CD14-positive monocyte (primary cell): ENCODE measurements at regions not wholly inside any gene's neighbourhood (a gene's known extent, or its start where the extent isn't known, plus 50 kb on each side); places are given as distances from the start of the nearest gene placed in this dataset.

ENCODE experiments used
- DNase-seq, 3 donors: peaks; one replicate each; pipeline ENCODE4 v3.0.0-alpha.2; 2011 to 2022
- H2AFZ ChIP-seq: 2 replicates; pipeline ENCODE4 v1.6.0; 2012; ENCODE audit warnings: mild to moderate bottlenecking, low read depth, low read length, inconsistent platforms; ENCODE audit not compliant: insufficient read depth, poor library complexity, severe bottlenecking
- H3K27ac ChIP-seq, 2 donors: 1 replicate in 1 of 2; 2 replicates in 1 of 2; pipeline ENCODE4 v1.5.1; 2012 to 2013; ENCODE audit warnings: low read length in 2 of 2, control low read depth in 1 of 2, inconsistent platforms in 1 of 2, low read depth in 1 of 2, mild to moderate bottlenecking in 1 of 2
- H3K27me3 ChIP-seq, 2 donors: one replicate each; pipeline versions ENCODE4 v1.6.0 to v1.6.1; 2011 to 2013; ENCODE audit warnings: low read length in 2 of 2; ENCODE audit not compliant: control insufficient read depth in 2 of 2, insufficient read depth in 2 of 2
- H3K36me3 ChIP-seq, 2 donors: replicated peaks in 1 of 2; 1 replicate in 1 of 2; 2 replicates in 1 of 2; pipeline versions ENCODE4 v1.5.1 to v1.6.1; 2012 to 2013; ENCODE audit warnings: low read length in 2 of 2, control low read depth in 1 of 2, inconsistent platforms in 1 of 2, mild to moderate bottlenecking in 1 of 2; ENCODE audit not compliant: insufficient read depth in 2 of 2, control insufficient read depth in 1 of 2
- H3K4me1 ChIP-seq, 2 donors: 1 replicate in 1 of 2; 2 replicates in 1 of 2; pipeline versions ENCODE4 v1.5.1 to v1.6.1; 2012 to 2013; ENCODE audit warnings: low read length in 2 of 2, control low read depth in 1 of 2, inconsistent platforms in 1 of 2, mild to moderate bottlenecking in 1 of 2, moderate library complexity in 1 of 2; ENCODE audit not compliant: insufficient read depth in 2 of 2, control insufficient read depth in 1 of 2
- H3K4me2 ChIP-seq: replicated peaks from 2 replicates; pipeline ENCODE3; 2012; ENCODE audit warnings: low read length, moderate library complexity, mild to moderate bottlenecking; ENCODE audit not compliant: poor library complexity, severe bottlenecking; ENCODE audit errors: extremely low read depth
- H3K4me3 ChIP-seq, 3 experiments: fragments of 200-600 bp in 1 of 3; sonication (generic) in 1 of 3; replicated peaks in 1 of 3; 1 replicate in 2 of 3; 2 replicates in 1 of 3; pipeline ENCODE4 v1.5.1; 2011 to 2013; ENCODE audit warnings: low read length in 3 of 3, mild to moderate bottlenecking in 3 of 3, control low read depth in 2 of 3, low read depth in 2 of 3, inconsistent platforms in 1 of 3, moderate library complexity in 1 of 3
- H3K79me2 ChIP-seq: 2 replicates; pipeline ENCODE4 v1.6.0; 2012; ENCODE audit warnings: mild to moderate bottlenecking, control low read depth, inconsistent platforms, low read length, moderate library complexity; ENCODE audit not compliant: insufficient read depth
- H3K9ac ChIP-seq: 2 replicates; pipeline ENCODE4 v1.6.0; 2017; ENCODE audit warnings: low read length, mild to moderate bottlenecking; ENCODE audit not compliant: insufficient read depth, poor library complexity, severe bottlenecking
- H3K9me3 ChIP-seq, 2 donors: replicated peaks in 1 of 2; 1 replicate in 1 of 2; 2 replicates in 1 of 2; pipeline versions ENCODE4 v1.5.1 to v1.6.1; 2012 to 2013; ENCODE audit warnings: low read length in 2 of 2, control low read depth in 1 of 2; ENCODE audit not compliant: control insufficient read depth in 1 of 2, insufficient read depth in 1 of 2
- H4K20me1 ChIP-seq: 2 replicates; pipeline ENCODE4 v1.6.0; 2012; ENCODE audit warnings: mild to moderate bottlenecking, low read length, control low read depth, moderate library complexity; ENCODE audit not compliant: insufficient read depth
- H3K27ac Mint-ChIP-seq, 7 donors: one replicate each; pipeline ENCODE4 v1.8.0; 2020; ENCODE audit warnings: mild to moderate bottlenecking in 7 of 7, mixed read lengths in 7 of 7, moderate library complexity in 6 of 7, inconsistent platforms in 2 of 7
- H3K27me3 Mint-ChIP-seq, 3 donors: one replicate each; pipeline ENCODE4 v1.8.0; 2021 to 2022; ENCODE audit warnings: low read depth in 3 of 3, mild to moderate bottlenecking in 3 of 3, mixed read lengths in 3 of 3, moderate library complexity in 3 of 3, inconsistent platforms in 1 of 3
- H3K36me3 Mint-ChIP-seq, 2 donors: one replicate each; pipeline ENCODE4 v1.8.0; 2020; ENCODE audit warnings: mixed read lengths in 2 of 2, inconsistent platforms in 1 of 2, mild to moderate bottlenecking in 1 of 2
- H3K4me1 Mint-ChIP-seq: one replicate; pipeline ENCODE4 v1.8.0; 2020; ENCODE audit warnings: mild to moderate bottlenecking, mixed read lengths
- H3K4me3 Mint-ChIP-seq, 2 donors: one replicate each; pipeline ENCODE4 v1.8.0; 2020; ENCODE audit warnings: mild to moderate bottlenecking in 2 of 2, mixed read lengths in 2 of 2, moderate library complexity in 1 of 2
- H3K9me3 Mint-ChIP-seq, 7 donors: one replicate each; pipeline ENCODE4 v1.8.0; 2020 to 2022; ENCODE audit warnings: mixed read lengths in 7 of 7, mild to moderate bottlenecking in 6 of 7, moderate library complexity in 6 of 7, inconsistent platforms in 2 of 7
- CTCF ChIP-seq: fragments of 200-600 bp; IDR thresholded peaks from one replicate; pipeline ENCODE4 v1.8.0; 2022; ENCODE audit warnings: antibody characterized with exemption, mild to moderate bottlenecking
- WGBS: methylation state at CpG from one replicate; pipeline ENCODE4 v1.1.5; 2013; ENCODE audit warnings: missing lambda C conversion rate; ENCODE audit not compliant: insufficient coverage; 5-methylcytosine and 5-hydroxymethylcytosine counted together
- intact Hi-C, 2 donors: fragments of 100-400 bp; cut with micrococcal nuclease; formaldehyde crosslinking; loops; one replicate each; pipeline versions ENCODE4 v1.15.0 to v1.15.1; 2023

GRCh38 chr3:139128803-139129202, 84.1 kb upstream of the PRR23C start:
- H3K4me3 Mint-ChIP-seq: no peak overlapping the region
- no peaks in the 10 kb centered on the region for H3K36me3 Mint-ChIP-seq
- Histone ChIP-seq H4K20me1 (no peaks in the 10 kb centered on the region), H3K4me1 (no peaks in the 10 kb centered on the region), H3K79me2 (no peaks in the 10 kb centered on the region), H3K9me3 (no peaks in the 10 kb centered on the region), H3K4me3 (no peak overlapping the region), H3K36me3 (no peaks in the 10 kb centered on the region), H3K9ac (no peak overlapping the region), H2AFZ (no peak overlapping the region), H3K27ac (no peak overlapping the region), H3K4me2 (no peak overlapping the region), H3K27me3 (no peaks in the 10 kb centered on the region)
- intact Hi-C loops: no loop called here
- no peaks in the 10 kb centered on the region for H3K9me3 Mint-ChIP-seq
- WGBS: 84% methylated on average over 2 of the region's 2 CpGs
- no peak overlapping the region for H3K27ac Mint-ChIP-seq
- DNase-seq: no peak
- peaks cover 0 to 1% (median 0%) of the 10 kb centered on the region in 3 donors for H3K27me3 Mint-ChIP-seq
- H3K4me1 Mint-ChIP-seq: no peaks in the 10 kb centered on the region
- TF ChIP-seq CTCF: no peak

- Mint-ChIP-seq H3K27ac (no peak overlapping the region), H3K9me3 (no peaks in the 10 kb centered on the region), H3K27me3 (peaks cover 0 to 1% (median 0%) of the 10 kb centered on the region in 3 donors), H3K4me3 (no peak overlapping the region), H3K4me1 (no peaks in the 10 kb centered on the region), H3K36me3 (no peaks in the 10 kb centered on the region)
- Histone ChIP-seq H3K9ac (no peak overlapping the region), H3K4me1 (no peaks in the 10 kb centered on the region), H3K4me2 (no peak overlapping the region), H2AFZ (no peak overlapping the region), H3K27ac (no peak overlapping the region), H3K9me3 (no peaks in the 10 kb centered on the region), H3K4me3 (no peak overlapping the region), H4K20me1 (no peaks in the 10 kb centered on the region), H3K79me2 (no peaks in the 10 kb centered on the region), H3K27me3 (no peaks in the 10 kb centered on the region), H3K36me3 (no peaks in the 10 kb centered on the region)
- DNase-seq: no peak
- intact Hi-C loops: no loop called here
- WGBS: no CpG with 5 or more reads among the region's 2 CpGs
- no peak for TF ChIP-seq CTCF
Measured at GRCh38 chr3:139129892-139130291, 85.2 kb upstream of the PRR23C start.
